ENCODE measurements at regions not wholly inside any gene's neighbourhood (a gene's known extent, or its start where the extent isn't known, plus 50 kb on each side); places are given as distances from the start of the nearest gene placed in this dataset.

GRCh38 chr6:18674346-18674745, 287.2 kb downstream of the RNF144B start:
- no peak for DNase-seq

- no peak for DNase-seq
Measured at GRCh38 chr6:18675881-18676280, 288.7 kb downstream of the RNF144B start.

GRCh38 chr6:18676548-18676947, 289.4 kb downstream of the RNF144B start:
- no peak for DNase-seq

GRCh38 chr6:18680842-18681241, 293.7 kb downstream of the RNF144B start:
- DNase-seq, result no peak

GRCh38 chr6:18681832-18682503, 294.8 kb downstream of the RNF144B start:
- no peak for DNase-seq

GRCh38 chr6:18684343-18684742, 297.2 kb downstream of the RNF144B start:
- no peak for DNase-seq

GRCh38 chr6:18692929-18693685, 306.0 kb downstream of the RNF144B start:
- no peak for DNase-seq

GRCh38 chr6:18693881-18694280, 306.7 kb downstream of the RNF144B start:
- no peak for DNase-seq

GRCh38 chr6:18703546-18703945, 316.4 kb downstream of the RNF144B start:
- DNase-seq, result no peak

- no peak for DNase-seq
Measured at GRCh38 chr6:18707714-18708439, 320.7 kb downstream of the RNF144B start.

- no peak for DNase-seq
Measured at GRCh38 chr6:18712595-18712994, 325.4 kb downstream of the RNF144B start.

GRCh38 chr6:18720075-18720474, 332.9 kb downstream of the RNF144B start:
- no peak for DNase-seq

- no peak for DNase-seq
Measured at GRCh38 chr6:18724056-18724455, 336.9 kb downstream of the RNF144B start.

GRCh38 chr6:18725449-18725848, 338.3 kb downstream of the RNF144B start:
- no peak for DNase-seq

- no peak for DNase-seq
Measured at GRCh38 chr6:18733921-18734550, 346.9 kb downstream of the RNF144B start.

GRCh38 chr6:18741741-18742140, 354.6 kb downstream of the RNF144B start:
- DNase-seq, result no peak

- no peak for DNase-seq
Measured at GRCh38 chr6:18742406-18742805, 355.3 kb downstream of the RNF144B start.

- DNase-seq, result no peak
Measured at GRCh38 chr6:18746727-18747126, 359.6 kb downstream of the RNF144B start.

- DNase-seq, result no peak
Measured at GRCh38 chr6:18748314-18748713, 361.2 kb downstream of the RNF144B start.

GRCh38 chr6:18752278-18753068, 365.3 kb downstream of the RNF144B start:
- no peak for DNase-seq

GRCh38 chr6:18753076-18753475, 365.9 kb downstream of the RNF144B start:
- no peak for DNase-seq

- DNase-seq, result no peak
Measured at GRCh38 chr6:18763086-18763485, 375.9 kb downstream of the RNF144B start.

Measured in effector CD8-positive, alpha-beta T cell (primary cell).